ENCODE measurements at regions not wholly inside any gene's neighbourhood (a gene's known extent, or its start where the extent isn't known, plus 50 kb on each side); places are given as distances from the start of the nearest gene placed in this dataset.

DNA sequence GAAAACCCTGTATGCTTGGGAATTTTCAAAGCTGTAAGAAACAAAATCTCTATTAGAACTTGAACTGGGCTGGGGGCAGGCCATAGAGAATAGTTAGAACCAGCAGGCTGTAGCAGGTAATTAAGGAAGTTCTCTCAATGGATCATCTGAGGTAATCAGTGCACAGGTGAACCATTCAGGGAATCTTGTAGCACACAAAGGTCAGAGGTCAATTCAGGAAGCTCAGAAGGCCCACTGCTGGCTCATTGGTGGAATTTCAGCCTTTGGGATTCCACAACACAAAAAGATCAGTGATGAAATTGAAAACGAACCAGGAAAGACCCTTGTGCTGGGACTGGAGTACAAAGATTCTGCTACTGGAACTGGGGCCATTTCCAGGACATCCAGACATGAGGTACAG is 82.0 kb downstream of the TMEM168 start:
- 40% methylated on average over 1 of the region's 1 CpG for WGBS (ENCODE audit: insufficient coverage)
- H3K9me3 ChIP-seq = no peaks in the 10 kb centered on the region
- ChIA-PET POLR2A (no interaction called here), CTCF (interaction anchor here in 1 of 2 donors (0.8 kb wide), 1 partner anchor 1594 kb away, joined by 4 read pairs; no protein-coding TSS in a partner anchor)
- Mint-ChIP-seq H3K4me3 (no peak overlapping the region), H3K4me1 (no peaks in the 10 kb centered on the region), H3K27ac (no peak overlapping the region), H3K9me3 (no peaks in the 10 kb centered on the region), H3K36me3 (no peaks in the 10 kb centered on the region), H3K27me3 (peaks cover 3 to 6% of the 10 kb centered on the region in 2 donors)
- H3K36me3 ChIP-seq (ENCODE audit: control insufficient read depth in 2 of 2, extremely low read depth in 1 of 2, insufficient read depth in 1 of 2, low read length in 1 of 2) = no peaks in the 10 kb centered on the region
- no peak overlapping the region for H3K27ac ChIP-seq (ENCODE audit: low read length)
- H3K4me3 ChIP-seq (ENCODE audit: control insufficient read depth in 1 of 2, extremely low read depth in 1 of 2, low read length in 1 of 2) = no peak overlapping the region
- no peaks in the 10 kb centered on the region for H3K4me1 ChIP-seq (ENCODE audit: control insufficient read depth in 1 of 2, extremely low read depth in 1 of 2, insufficient read depth in 2 of 2, low read length in 2 of 2)
- DNase-seq = no peak
- ATAC-seq (replicated peaks in 1 of 4) = no peak
- H3K27me3 ChIP-seq (replicated peaks in 1 of 2; ENCODE audit: control insufficient read depth in 2 of 2, extremely low read depth in 1 of 2, insufficient read depth in 2 of 2, low read length in 1 of 2) = no peaks in the 10 kb centered on the region

Data from T-cell (primary cell).